ENCODE measurements at regions not wholly inside any gene's neighbourhood (a gene's known extent, or its start where the extent isn't known, plus 50 kb on each side); places are given as distances from the start of the nearest gene placed in this dataset.

DNA sequence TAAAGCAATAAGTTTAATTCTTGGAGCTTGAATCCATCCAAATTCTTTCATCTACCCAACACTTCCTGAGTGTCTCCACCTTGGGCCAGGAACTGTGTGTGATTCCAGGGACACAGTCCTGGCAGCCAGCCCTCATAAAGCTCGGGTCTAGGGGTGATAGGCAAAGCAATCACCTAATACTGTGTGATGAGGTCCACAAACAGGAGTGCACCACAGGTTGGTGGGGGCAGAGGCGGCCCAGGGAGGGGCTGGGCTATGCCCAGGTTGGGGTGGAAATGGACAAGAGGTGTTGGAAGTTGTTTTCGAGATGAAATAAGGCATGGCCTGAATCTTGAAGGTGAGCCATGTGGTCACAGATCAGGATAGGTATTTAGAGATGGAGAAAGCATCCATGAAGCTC, 133.9 kb upstream of the PTCH1 start:
- no peaks in the 10 kb centered on the region for H3K36me3 ChIP-seq (ENCODE audit: control insufficient read depth, insufficient read depth, low read length)
- no peak for TF ChIP-seq ZBTB1 (CRISPR knock-in tag; IDR thresholded peaks at IDR 0.05; ENCODE audit: borderline replicate concordance, low read depth)
- no peak for TF ChIP-seq SRSF9 (IDR thresholded peaks at IDR 0.05; ENCODE audit: borderline replicate concordance, low read depth, low read length)
- TF ChIP-seq, protein P1, sequence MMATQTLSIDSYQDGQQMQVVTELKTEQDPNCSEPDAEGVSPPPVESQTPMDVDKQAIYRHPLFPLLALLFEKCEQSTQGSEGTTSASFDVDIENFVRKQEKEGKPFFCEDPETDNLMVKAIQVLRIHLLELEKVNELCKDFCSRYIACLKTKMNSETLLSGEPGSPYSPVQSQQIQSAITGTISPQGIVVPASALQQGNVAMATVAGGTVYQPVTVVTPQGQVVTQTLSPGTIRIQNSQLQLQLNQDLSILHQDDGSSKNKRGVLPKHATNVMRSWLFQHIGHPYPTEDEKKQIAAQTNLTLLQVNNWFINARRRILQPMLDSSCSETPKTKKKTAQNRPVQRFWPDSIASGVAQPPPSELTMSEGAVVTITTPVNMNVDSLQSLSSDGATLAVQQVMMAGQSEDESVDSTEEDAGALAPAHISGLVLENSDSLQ (IDR thresholded peaks at IDR 0.05) = no peak
- ATAC-seq (no peak), FAIRE-seq (no peak), DNase-seq (ENCODE audit: extremely low read depth in 1 of 4, low spot score in 3 of 4) (no peak)
- in situ Hi-C loops (cut with MboI) = no loop called here
- WGBS (ENCODE audit: insufficient coverage, low coverage, missing lambda C conversion rate) = 0% methylated on average over 3 of the region's 3 CpGs
- H3K27ac ChIP-seq (ENCODE audit: extremely low read depth, low read depth, low read length) = no peak overlapping the region
- ChIA-PET POLR2A (no interaction called here), CTCF (ENCODE audit: low intra/inter-chr PET ratio) (no interaction called here)
- H3K9me3 ChIP-seq (replicated peaks; ENCODE audit: control insufficient read depth, insufficient read depth, low read depth, low read length) = no peaks in the 10 kb centered on the region
- H2AFZ ChIP-seq (ENCODE audit: low read depth, low read length) = no peak overlapping the region
- H3K4me3 ChIP-seq = no peak overlapping the region
- no peak overlapping the region for H3K4me2 ChIP-seq (ENCODE audit: insufficient read depth, low read length)
- no TSS peak for BruUV-seq (replicated peaks)
- no peaks in the 10 kb centered on the region for H3K4me1 ChIP-seq (replicated peaks in 1 of 2; ENCODE audit: control insufficient read depth in 2 of 2, insufficient read depth in 2 of 2, low read length in 2 of 2)
- H3K9ac ChIP-seq (ENCODE audit: insufficient read depth in 1 of 2, low read depth in 2 of 2, low read length in 2 of 2) = no peak overlapping the region
- intact Hi-C loops (cut with micrococcal nuclease) = no loop called here
- no peaks in the 10 kb centered on the region for H3K9me1 ChIP-seq (ENCODE audit: control insufficient read depth, insufficient read depth, low read length)
- H4K20me1 ChIP-seq (replicated peaks; ENCODE audit: control insufficient read depth, insufficient read depth, low read length) = no peaks in the 10 kb centered on the region
- no peaks in the 10 kb centered on the region for H3K79me2 ChIP-seq (ENCODE audit: control insufficient read depth, insufficient read depth, low read length)
- H3K27me3 ChIP-seq (ENCODE audit: control insufficient read depth in 2 of 2, insufficient read depth in 2 of 2, low read length in 2 of 2) = peaks cover 4 to 16% of the 10 kb centered on the region in 2 experiments; a peak in 4 of 5 replicates

DNA sequence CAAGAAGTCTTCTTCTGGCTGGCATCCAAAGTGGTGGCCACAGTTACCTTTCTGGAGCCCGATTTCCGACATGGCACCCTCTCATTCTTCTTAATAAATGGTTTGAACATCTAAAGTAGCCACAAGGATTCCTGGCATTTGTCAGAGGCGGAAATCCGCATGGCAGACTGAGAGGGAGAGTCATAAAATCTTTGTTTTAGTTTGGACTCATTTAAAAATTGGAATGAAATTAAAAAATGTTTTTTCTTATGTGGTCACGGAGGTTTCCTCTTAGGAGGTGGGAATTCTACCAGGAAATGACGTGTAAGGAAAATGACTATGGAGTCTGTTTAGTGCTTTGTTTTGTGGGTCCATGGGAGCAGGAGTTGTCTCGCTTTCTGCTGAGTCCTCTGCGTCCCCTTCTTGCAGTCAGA, 133.0 kb upstream of the PTCH1 start:
- H3K36me3 ChIP-seq (ENCODE audit: control insufficient read depth, insufficient read depth, low read length) = no peaks in the 10 kb centered on the region
- no peak overlapping the region for H3K4me3 ChIP-seq
- no peaks in the 10 kb centered on the region for H3K9me1 ChIP-seq (ENCODE audit: control insufficient read depth, insufficient read depth, low read length)
- ChIA-PET POLR2A (no interaction called here), CTCF (ENCODE audit: low intra/inter-chr PET ratio) (no interaction called here)
- H4K20me1 ChIP-seq (replicated peaks; ENCODE audit: control insufficient read depth, insufficient read depth, low read length) = no peaks in the 10 kb centered on the region
- H3K27ac ChIP-seq (ENCODE audit: extremely low read depth, low read depth, low read length) = no peak overlapping the region
- in situ Hi-C loops (cut with MboI) (no loop called here), intact Hi-C loops (cut with micrococcal nuclease) (no loop called here)
- DNase-seq (ENCODE audit: extremely low read depth in 1 of 4, low spot score in 3 of 4) (no peak), FAIRE-seq (no peak), ATAC-seq (no peak)
- H3K4me2 ChIP-seq (ENCODE audit: insufficient read depth, low read length) = no peak overlapping the region
- no peak overlapping the region for H3K9ac ChIP-seq (ENCODE audit: insufficient read depth in 1 of 2, low read depth in 2 of 2, low read length in 2 of 2)
- no peak overlapping the region for H2AFZ ChIP-seq (ENCODE audit: low read depth, low read length)
- no TSS peak for BruUV-seq (replicated peaks)
- WGBS (ENCODE audit: insufficient coverage, low coverage, missing lambda C conversion rate) = 4% methylated on average over 8 of the region's 8 CpGs
- peaks cover 5 to 16% of the 10 kb centered on the region in 2 experiments; a peak in 4 of 5 replicates for H3K27me3 ChIP-seq (ENCODE audit: control insufficient read depth in 2 of 2, insufficient read depth in 2 of 2, low read length in 2 of 2)
- no peaks in the 10 kb centered on the region for H3K4me1 ChIP-seq (replicated peaks in 1 of 2; ENCODE audit: control insufficient read depth in 2 of 2, insufficient read depth in 2 of 2, low read length in 2 of 2)
- no peaks in the 10 kb centered on the region for H3K79me2 ChIP-seq (ENCODE audit: control insufficient read depth, insufficient read depth, low read length)
- H3K9me3 ChIP-seq (replicated peaks; ENCODE audit: control insufficient read depth, insufficient read depth, low read depth, low read length) = no peaks in the 10 kb centered on the region
- no peak for TF ChIP-seq L3MBTL2 (IDR thresholded peaks at IDR 0.05)
- TF ChIP-seq ZNF263 (CRISPR knock-in tag; IDR thresholded peaks at IDR 0.05; ENCODE audit: borderline replicate concordance) = no peak
- no peak for TF ChIP-seq ARID1B (IDR thresholded peaks at IDR 0.05)
- no peak for TF ChIP-seq SMARCE1 (IDR thresholded peaks at IDR 0.05)
- TF ChIP-seq, protein P2, sequence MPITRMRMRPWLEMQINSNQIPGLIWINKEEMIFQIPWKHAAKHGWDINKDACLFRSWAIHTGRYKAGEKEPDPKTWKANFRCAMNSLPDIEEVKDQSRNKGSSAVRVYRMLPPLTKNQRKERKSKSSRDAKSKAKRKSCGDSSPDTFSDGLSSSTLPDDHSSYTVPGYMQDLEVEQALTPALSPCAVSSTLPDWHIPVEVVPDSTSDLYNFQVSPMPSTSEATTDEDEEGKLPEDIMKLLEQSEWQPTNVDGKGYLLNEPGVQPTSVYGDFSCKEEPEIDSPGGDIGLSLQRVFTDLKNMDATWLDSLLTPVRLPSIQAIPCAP (CRISPR knock-in tag; IDR thresholded peaks at IDR 0.05; ENCODE audit: borderline replicate concordance) = no peak
- TF ChIP-seq, protein P3, sequence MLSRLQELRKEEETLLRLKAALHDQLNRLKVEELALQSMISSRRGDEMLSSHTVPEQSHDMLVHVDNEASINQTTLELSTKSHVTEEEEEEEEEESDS (CRISPR knock-in tag; IDR thresholded peaks at IDR 0.05) = no peak
- TF ChIP-seq KLF13 (tag; IDR thresholded peaks at IDR 0.05; ENCODE audit: borderline replicate concordance, low read depth) = no peak
- no peak for TF ChIP-seq RBM14 (IDR thresholded peaks at IDR 0.05; ENCODE audit: borderline replicate concordance, insufficient read depth, low read depth, low read length)
- no peak for TF ChIP-seq ARHGAP35 (IDR thresholded peaks at IDR 0.05; ENCODE audit: partially characterized antibody)
- TF ChIP-seq CTBP1 (IDR thresholded peaks at IDR 0.05; ENCODE audit: borderline replicate concordance) = no peak
- TF ChIP-seq, protein P4, sequence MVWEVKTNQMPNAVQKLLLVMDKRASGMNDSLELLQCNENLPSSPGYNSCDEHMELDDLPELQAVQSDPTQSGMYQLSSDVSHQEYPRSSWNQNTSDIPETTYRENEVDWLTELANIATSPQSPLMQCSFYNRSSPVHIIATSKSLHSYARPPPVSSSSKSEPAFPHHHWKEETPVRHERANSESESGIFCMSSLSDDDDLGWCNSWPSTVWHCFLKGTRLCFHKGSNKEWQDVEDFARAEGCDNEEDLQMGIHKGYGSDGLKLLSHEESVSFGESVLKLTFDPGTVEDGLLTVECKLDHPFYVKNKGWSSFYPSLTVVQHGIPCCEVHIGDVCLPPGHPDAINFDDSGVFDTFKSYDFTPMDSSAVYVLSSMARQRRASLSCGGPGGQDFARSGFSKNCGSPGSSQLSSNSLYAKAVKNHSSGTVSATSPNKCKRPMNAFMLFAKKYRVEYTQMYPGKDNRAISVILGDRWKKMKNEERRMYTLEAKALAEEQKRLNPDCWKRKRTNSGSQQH (CRISPR knock-in tag; IDR thresholded peaks at IDR 0.05) = no peak
- no peak for TF ChIP-seq SNIP1 (IDR thresholded peaks at IDR 0.05; ENCODE audit: low read depth)

Data from K562 (cell line).